ENCODE measurements at regions not wholly inside any gene's neighbourhood (a gene's known extent, or its start where the extent isn't known, plus 50 kb on each side); places are given as distances from the start of the nearest gene placed in this dataset.

DNA sequence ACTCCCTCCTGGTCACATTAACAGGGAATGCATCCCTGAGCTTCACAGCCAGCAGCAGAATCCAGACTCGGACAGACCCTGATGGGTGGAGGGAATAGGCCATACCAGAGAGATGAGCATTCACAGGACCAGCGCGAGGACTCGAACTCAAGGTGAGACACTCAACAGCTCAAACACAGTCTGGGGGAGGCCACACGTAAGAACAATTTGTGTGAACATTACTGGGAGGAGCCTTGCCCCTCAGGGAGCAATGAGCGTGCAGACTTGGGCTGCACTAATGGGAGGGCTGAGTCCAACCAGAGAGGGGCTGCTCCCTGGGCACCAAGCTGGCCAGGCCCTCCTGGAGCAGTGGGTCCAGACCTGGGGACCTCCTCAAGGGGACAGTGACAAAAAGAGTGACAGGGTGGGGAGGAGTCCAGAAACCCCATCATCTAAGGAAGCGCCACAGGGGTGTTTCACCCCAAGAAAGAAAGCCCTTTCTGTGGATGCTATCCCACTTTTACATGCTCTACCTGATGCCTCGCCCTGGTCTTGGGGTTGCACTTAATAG is 118.4 kb downstream of the MRPL14 start:
- TF ChIP-seq, protein P1, sequence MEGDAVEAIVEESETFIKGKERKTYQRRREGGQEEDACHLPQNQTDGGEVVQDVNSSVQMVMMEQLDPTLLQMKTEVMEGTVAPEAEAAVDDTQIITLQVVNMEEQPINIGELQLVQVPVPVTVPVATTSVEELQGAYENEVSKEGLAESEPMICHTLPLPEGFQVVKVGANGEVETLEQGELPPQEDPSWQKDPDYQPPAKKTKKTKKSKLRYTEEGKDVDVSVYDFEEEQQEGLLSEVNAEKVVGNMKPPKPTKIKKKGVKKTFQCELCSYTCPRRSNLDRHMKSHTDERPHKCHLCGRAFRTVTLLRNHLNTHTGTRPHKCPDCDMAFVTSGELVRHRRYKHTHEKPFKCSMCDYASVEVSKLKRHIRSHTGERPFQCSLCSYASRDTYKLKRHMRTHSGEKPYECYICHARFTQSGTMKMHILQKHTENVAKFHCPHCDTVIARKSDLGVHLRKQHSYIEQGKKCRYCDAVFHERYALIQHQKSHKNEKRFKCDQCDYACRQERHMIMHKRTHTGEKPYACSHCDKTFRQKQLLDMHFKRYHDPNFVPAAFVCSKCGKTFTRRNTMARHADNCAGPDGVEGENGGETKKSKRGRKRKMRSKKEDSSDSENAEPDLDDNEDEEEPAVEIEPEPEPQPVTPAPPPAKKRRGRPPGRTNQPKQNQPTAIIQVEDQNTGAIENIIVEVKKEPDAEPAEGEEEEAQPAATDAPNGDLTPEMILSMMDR (IDR thresholded peaks at IDR 0.05), result no peak
- TF ChIP-seq REST (IDR thresholded peaks at IDR 0.05; ENCODE audit: insufficient read depth in 1 of 2, low read depth in 2 of 2, low read length in 1 of 2) (no peak), POLR2AphosphoS5 (IDR thresholded peaks at IDR 0.05; ENCODE audit: low read depth, low read length) (no peak)

All from Panc1 (cell line).